ENCODE measurements at regions not wholly inside any gene's neighbourhood (a gene's known extent, or its start where the extent isn't known, plus 50 kb on each side); places are given as distances from the start of the nearest gene placed in this dataset.

DNA sequence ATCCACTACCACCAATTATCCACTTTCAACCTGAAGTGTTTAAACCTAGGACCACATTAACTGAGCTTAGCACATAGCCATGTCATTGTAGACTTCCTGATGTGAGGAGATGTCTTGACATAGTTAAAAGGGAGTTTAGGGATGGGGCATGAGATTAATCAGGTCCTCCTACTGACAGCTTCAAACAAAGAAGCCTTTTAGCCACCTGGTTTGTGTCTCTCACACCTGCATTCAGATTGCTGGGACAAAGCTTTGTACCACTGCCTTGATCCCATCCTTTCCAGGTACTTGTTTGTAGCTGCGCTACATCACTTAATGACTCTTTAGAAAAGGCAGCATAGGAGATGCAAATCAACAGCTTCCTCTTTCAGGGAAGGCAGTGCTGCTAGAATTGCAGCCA is 340.7 kb upstream of the DDHD1 start:
- Histone ChIP-seq H3K36me3 (ENCODE audit: low read depth) (no peaks in the 10 kb centered on the region), H3K9me3 (no peaks in the 10 kb centered on the region), H3K4me3 (no peak overlapping the region), H3K4me1 (ENCODE audit: low read depth) (no peaks in the 10 kb centered on the region)
- ATAC-seq (no peak), DNase-seq (no peak)
- TF ChIP-seq, protein P1, sequence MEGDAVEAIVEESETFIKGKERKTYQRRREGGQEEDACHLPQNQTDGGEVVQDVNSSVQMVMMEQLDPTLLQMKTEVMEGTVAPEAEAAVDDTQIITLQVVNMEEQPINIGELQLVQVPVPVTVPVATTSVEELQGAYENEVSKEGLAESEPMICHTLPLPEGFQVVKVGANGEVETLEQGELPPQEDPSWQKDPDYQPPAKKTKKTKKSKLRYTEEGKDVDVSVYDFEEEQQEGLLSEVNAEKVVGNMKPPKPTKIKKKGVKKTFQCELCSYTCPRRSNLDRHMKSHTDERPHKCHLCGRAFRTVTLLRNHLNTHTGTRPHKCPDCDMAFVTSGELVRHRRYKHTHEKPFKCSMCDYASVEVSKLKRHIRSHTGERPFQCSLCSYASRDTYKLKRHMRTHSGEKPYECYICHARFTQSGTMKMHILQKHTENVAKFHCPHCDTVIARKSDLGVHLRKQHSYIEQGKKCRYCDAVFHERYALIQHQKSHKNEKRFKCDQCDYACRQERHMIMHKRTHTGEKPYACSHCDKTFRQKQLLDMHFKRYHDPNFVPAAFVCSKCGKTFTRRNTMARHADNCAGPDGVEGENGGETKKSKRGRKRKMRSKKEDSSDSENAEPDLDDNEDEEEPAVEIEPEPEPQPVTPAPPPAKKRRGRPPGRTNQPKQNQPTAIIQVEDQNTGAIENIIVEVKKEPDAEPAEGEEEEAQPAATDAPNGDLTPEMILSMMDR (IDR thresholded peaks at IDR 0.05), result no peak
- intact Hi-C loops (cut with DNase I, micrococcal nuclease), result no loop called here

DNA sequence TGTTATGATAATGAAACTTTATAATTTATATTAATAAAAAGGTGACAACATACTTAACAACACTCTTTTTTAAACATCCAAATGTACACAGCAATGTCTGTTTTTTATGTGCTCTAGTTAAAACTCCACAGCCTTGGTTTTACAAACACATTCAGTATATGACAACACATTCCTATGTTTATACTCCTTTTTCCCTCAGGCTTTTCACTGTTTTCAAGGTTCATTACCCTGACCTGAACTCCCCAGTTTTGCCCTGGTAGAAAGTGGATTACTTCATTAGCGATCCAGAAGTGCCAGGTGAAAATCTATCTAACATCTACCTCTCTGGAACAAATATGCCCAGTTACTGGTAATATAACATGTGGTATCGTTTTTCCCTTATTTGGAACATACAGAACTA is 340.2 kb upstream of the DDHD1 start:
- Histone ChIP-seq H3K4me3 (no peak overlapping the region), H3K36me3 (ENCODE audit: low read depth) (no peaks in the 10 kb centered on the region), H3K9me3 (no peaks in the 10 kb centered on the region), H3K4me1 (ENCODE audit: low read depth) (no peaks in the 10 kb centered on the region)
- TF ChIP-seq, protein P1 (IDR thresholded peaks at IDR 0.05), result no peak
- ATAC-seq (no peak), DNase-seq (no peak)
- intact Hi-C loops (cut with DNase I, micrococcal nuclease), result no loop called here

DNA sequence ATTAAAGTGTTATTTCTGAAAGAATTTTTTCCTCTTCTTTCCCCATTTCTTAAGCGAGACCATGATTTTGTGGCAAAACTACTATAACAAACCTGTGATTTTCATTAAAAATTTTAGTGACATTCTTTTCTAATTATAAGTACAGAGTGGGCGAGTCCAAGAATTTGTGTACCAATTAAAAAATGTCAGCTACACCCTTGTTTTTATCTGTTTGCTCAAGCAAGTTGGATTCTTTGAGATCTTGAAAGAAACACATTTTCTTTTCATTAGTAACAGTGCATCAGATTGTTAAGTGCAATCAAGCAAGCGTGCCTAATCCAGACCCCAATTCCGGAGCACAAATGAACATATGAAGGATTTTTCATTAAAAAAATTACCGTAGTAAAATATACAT is 338.8 kb upstream of the DDHD1 start:
- Histone ChIP-seq H3K4me3 (no peak overlapping the region), H3K4me1 (ENCODE audit: low read depth) (no peaks in the 10 kb centered on the region), H3K9me3 (no peaks in the 10 kb centered on the region), H3K36me3 (ENCODE audit: low read depth) (no peaks in the 10 kb centered on the region)
- ATAC-seq (no peak), DNase-seq (no peak)
- TF ChIP-seq, protein P1 (IDR thresholded peaks at IDR 0.05), result no peak
- intact Hi-C loops (cut with DNase I, micrococcal nuclease), result no loop called here

DNA sequence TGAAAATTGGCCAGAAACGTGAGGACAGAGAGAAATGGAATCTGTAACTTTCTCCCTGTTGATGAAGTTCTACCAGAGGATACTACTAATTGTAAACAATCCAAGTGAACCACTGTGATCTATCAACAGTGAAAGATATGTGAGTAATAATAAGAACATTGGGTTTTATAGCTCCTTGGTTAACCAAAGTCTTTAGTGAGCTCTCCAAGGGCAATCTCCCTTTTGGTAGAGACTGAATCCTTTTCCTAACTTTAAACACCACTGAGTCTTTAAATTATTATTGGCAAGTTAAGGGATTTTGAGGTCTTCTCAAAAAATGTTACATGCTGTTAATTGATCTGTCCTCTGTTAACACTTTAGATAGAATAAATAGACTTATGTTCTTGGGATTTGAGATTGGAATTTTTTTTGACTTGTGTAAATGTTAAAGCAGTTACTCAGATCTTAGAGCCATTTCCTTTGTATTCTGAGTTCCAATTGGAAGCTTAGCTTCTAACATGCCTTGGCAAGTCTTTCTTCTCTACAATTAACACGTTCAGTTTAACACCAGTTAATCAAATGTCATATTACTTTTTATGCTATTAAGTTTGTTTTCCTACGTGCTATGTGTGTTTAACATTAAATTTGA is 338.2 kb upstream of the DDHD1 start:
- H3K36me3 ChIP-seq (ENCODE audit: low read depth), result no peaks in the 10 kb centered on the region
- H3K9me3 ChIP-seq, result no peaks in the 10 kb centered on the region
- DNase-seq, result no peak
- TF ChIP-seq, protein P1 (IDR thresholded peaks at IDR 0.05), result no peak
- no peak for ATAC-seq
- no peak overlapping the region for H3K4me3 ChIP-seq
- no peaks in the 10 kb centered on the region for H3K4me1 ChIP-seq (ENCODE audit: low read depth)
- intact Hi-C loops (cut with DNase I, micrococcal nuclease), result no loop called here

DNA sequence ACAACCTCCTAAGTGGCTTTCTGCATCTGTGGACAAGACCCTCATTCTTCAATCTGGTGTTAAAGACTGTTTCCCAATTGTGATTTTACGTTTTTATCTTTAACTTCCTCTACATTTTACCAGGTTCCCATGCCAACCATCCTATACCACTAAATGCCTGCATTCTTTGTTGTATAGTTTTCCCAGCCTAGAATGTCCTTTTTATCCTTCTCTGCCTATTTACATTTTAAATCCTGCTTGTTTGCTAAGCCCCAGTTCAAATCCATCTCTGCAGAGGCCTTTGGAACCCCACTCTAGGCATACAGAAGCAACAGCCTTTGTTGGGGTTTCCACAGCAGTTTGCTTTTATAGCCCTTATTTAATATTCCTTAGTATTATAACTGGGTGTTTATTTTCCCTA is 325.1 kb upstream of the DDHD1 start:
- H3K4me1 ChIP-seq (ENCODE audit: low read depth), result no peaks in the 10 kb centered on the region
- intact Hi-C loops (cut with DNase I, micrococcal nuclease), result no loop called here
- H3K9me3 ChIP-seq, result peaks cover 9% of the 10 kb centered on the region
- ATAC-seq, result no peak
- no peak overlapping the region for H3K4me3 ChIP-seq
- no peaks in the 10 kb centered on the region for H3K36me3 ChIP-seq (ENCODE audit: low read depth)
- no peak for DNase-seq
- TF ChIP-seq, protein P1 (IDR thresholded peaks at IDR 0.05), result no peak

DNA sequence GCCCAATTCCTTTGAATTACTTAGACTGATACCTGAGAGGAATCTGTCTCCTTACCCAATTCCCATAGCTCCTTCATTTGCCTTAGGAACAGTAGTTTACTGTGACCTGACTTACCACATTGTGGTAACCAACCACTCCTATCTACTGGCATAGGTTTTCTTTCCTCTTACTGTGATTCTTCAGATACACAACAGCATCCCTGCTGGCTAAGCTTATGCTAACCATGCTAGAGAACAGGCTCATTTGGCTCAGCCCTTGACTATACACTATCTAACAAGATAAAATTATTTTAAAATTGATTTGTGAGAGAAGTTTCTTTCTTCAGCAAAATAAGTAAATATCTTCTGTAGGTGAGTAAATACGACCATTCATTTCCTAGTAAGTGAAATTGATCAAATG is 320.4 kb upstream of the DDHD1 start:
- DNase-seq (no peak), ATAC-seq (no peak)
- Histone ChIP-seq H3K4me3 (no peak overlapping the region), H3K4me1 (ENCODE audit: low read depth) (no peaks in the 10 kb centered on the region), H3K9me3 (no peaks in the 10 kb centered on the region), H3K36me3 (ENCODE audit: low read depth) (no peaks in the 10 kb centered on the region)
- intact Hi-C loops (cut with DNase I, micrococcal nuclease), result no loop called here
- TF ChIP-seq, protein P1 (IDR thresholded peaks at IDR 0.05), result no peak

Data from mucosa of descending colon (tissue), 3 donors.